Gastrocnemius medialis (tissue), 4 donors: ENCODE measurements at regions not wholly inside any gene's neighbourhood (a gene's known extent, or its start where the extent isn't known, plus 50 kb on each side); places are given as distances from the start of the nearest gene placed in this dataset.

Experiments
- CTCF ChIP-seq, 5 experiments: fragments of 450-650 bp in 3 of 5; fragments of 200-600 bp in 2 of 5; sonication (generic) in 2 of 5; IDR thresholded peaks in 4 of 5; conservative IDR thresholded peaks in 1 of 5; 1 replicate in 4 of 5; 2 replicates in 1 of 5; pipeline ENCODE4 v1.5.1; 2016 to 2019; ENCODE audit warnings: antibody characterized with exemption in 5 of 5, mild to moderate bottlenecking in 3 of 5, moderate library complexity in 3 of 5
- POLR2A ChIP-seq, 2 donors: fragments of 450-650 bp; IDR thresholded peaks; one replicate each; pipeline ENCODE4 v1.6.1; 2017; ENCODE audit warnings: antibody characterized with exemption in 2 of 2, mild to moderate bottlenecking in 2 of 2, moderate library complexity in 2 of 2

DNA sequence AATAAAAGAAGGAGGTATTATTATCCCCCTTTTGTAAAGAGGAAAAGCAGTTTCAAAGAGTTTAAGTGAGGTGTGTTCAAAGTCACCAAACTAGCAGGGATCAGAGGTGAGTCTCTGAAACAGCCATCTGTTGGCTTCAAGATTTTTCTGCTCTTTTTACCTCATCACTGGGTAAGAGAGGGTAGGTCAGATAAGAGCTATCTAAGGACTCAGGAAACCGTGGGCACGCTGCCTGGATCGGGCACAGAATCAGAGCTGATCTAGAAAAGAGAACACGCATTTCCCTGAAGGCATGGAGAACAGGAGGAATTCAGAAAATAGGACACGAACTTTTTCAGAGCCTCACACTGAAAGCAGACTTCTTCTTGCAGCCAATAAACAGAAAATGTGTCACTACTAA is 65.8 kb upstream of the LY86 start:
- TF ChIP-seq CTCF (IDR thresholded peaks at IDR 0.05 in 4 of 5, conservative IDR thresholded peaks at IDR 0.05 in 1 of 5) (no peak), POLR2A (IDR thresholded peaks at IDR 0.05) (no peak)
